ENCODE measurements at regions not wholly inside any gene's neighbourhood (a gene's known extent, or its start where the extent isn't known, plus 50 kb on each side); places are given as distances from the start of the nearest gene placed in this dataset.

GRCh38 chr13:82822935-82823334 lies 1059.3 kb downstream of the SLITRK1 start:
- no peak for DNase-seq
- intact Hi-C loops (cut with DNase I; ENCODE audit: low total_unique reads): no loop called here

GRCh38 chr13:82817133-82817532 lies 1065.1 kb downstream of the SLITRK1 start:
- H3K9me3 ChIP-seq: no peaks in the 10 kb centered on the region
- H3K27ac ChIP-seq: no peak overlapping the region
- intact Hi-C loops (cut with DNase I; ENCODE audit: low total_unique reads): no loop called here
- H3K4me3 ChIP-seq: no peak overlapping the region
- no peaks in the 10 kb centered on the region for H3K27me3 ChIP-seq
- no peaks in the 10 kb centered on the region for H3K36me3 ChIP-seq
- H3K4me1 ChIP-seq: no peaks in the 10 kb centered on the region
- DNase-seq: no peak
- no peak for TF ChIP-seq POLR2A (IDR thresholded peaks at IDR 0.05)

More at GRCh38 chr13:82822935-82823334, 1059.3 kb downstream of the SLITRK1 start:
- no peaks in the 10 kb centered on the region for H3K4me1 ChIP-seq
- TF ChIP-seq POLR2A (IDR thresholded peaks at IDR 0.05) (no peak), CTCF (IDR thresholded peaks at IDR 0.05) (no peak)
- H3K27ac ChIP-seq: no peak overlapping the region
- H3K4me3 ChIP-seq: no peak overlapping the region
- no peaks in the 10 kb centered on the region for H3K36me3 ChIP-seq
- H3K27me3 ChIP-seq: no peaks in the 10 kb centered on the region
- no peaks in the 10 kb centered on the region for H3K9me3 ChIP-seq

- intact Hi-C loops (cut with DNase I; ENCODE audit: low total_unique reads): no loop called here
- Histone ChIP-seq H3K27ac (no peak overlapping the region), H3K4me1 (no peaks in the 10 kb centered on the region), H3K27me3 (no peaks in the 10 kb centered on the region), H3K9me3 (no peaks in the 10 kb centered on the region), H3K4me3 (no peak overlapping the region), H3K36me3 (no peaks in the 10 kb centered on the region)
- no peak for DNase-seq
- no peak for TF ChIP-seq POLR2A (IDR thresholded peaks at IDR 0.05)
- TF ChIP-seq CTCF (IDR thresholded peaks at IDR 0.05): no peak
These were observed 1066.5 kb downstream of the SLITRK1 start for GRCh38 chr13:82815791-82816190.

- TF ChIP-seq CTCF (IDR thresholded peaks at IDR 0.05) (no peak), POLR2A (IDR thresholded peaks at IDR 0.05) (no peak)
- DNase-seq: no peak
- H3K9me3 ChIP-seq: no peaks in the 10 kb centered on the region
- H3K27ac ChIP-seq: no peak overlapping the region
- H3K4me1 ChIP-seq: no peaks in the 10 kb centered on the region
- H3K4me3 ChIP-seq: no peak overlapping the region
- H3K36me3 ChIP-seq: no peaks in the 10 kb centered on the region
- H3K27me3 ChIP-seq: no peaks in the 10 kb centered on the region
- intact Hi-C loops (cut with DNase I; ENCODE audit: low total_unique reads): no loop called here
These were observed 1078.9 kb downstream of the SLITRK1 start for GRCh38 chr13:82803341-82803740.

- Histone ChIP-seq H3K27me3 (no peaks in the 10 kb centered on the region), H3K4me1 (no peaks in the 10 kb centered on the region), H3K36me3 (no peaks in the 10 kb centered on the region), H3K4me3 (no peak overlapping the region), H3K9me3 (no peaks in the 10 kb centered on the region), H3K27ac (no peak overlapping the region)
- intact Hi-C loops (cut with DNase I; ENCODE audit: low total_unique reads): no loop called here
- DNase-seq: no peak
- TF ChIP-seq CTCF (IDR thresholded peaks at IDR 0.05) (no peak), POLR2A (IDR thresholded peaks at IDR 0.05) (no peak)
These were observed 1079.7 kb downstream of the SLITRK1 start for GRCh38 chr13:82802528-82802927.

GRCh38 chr13:82800391-82800790 lies 1081.9 kb downstream of the SLITRK1 start:
- DNase-seq: no peak
- TF ChIP-seq POLR2A (IDR thresholded peaks at IDR 0.05) (no peak), CTCF (IDR thresholded peaks at IDR 0.05) (no peak)
- H3K9me3 ChIP-seq: no peaks in the 10 kb centered on the region
- no peaks in the 10 kb centered on the region for H3K27me3 ChIP-seq
- H3K4me3 ChIP-seq: no peak overlapping the region
- intact Hi-C loops (cut with DNase I; ENCODE audit: low total_unique reads): no loop called here
- H3K4me1 ChIP-seq: no peaks in the 10 kb centered on the region
- H3K27ac ChIP-seq: no peak overlapping the region
- no peaks in the 10 kb centered on the region for H3K36me3 ChIP-seq
